ENCODE measurements at regions not wholly inside any gene's neighbourhood (a gene's known extent, or its start where the extent isn't known, plus 50 kb on each side); places are given as distances from the start of the nearest gene placed in this dataset.

DNA sequence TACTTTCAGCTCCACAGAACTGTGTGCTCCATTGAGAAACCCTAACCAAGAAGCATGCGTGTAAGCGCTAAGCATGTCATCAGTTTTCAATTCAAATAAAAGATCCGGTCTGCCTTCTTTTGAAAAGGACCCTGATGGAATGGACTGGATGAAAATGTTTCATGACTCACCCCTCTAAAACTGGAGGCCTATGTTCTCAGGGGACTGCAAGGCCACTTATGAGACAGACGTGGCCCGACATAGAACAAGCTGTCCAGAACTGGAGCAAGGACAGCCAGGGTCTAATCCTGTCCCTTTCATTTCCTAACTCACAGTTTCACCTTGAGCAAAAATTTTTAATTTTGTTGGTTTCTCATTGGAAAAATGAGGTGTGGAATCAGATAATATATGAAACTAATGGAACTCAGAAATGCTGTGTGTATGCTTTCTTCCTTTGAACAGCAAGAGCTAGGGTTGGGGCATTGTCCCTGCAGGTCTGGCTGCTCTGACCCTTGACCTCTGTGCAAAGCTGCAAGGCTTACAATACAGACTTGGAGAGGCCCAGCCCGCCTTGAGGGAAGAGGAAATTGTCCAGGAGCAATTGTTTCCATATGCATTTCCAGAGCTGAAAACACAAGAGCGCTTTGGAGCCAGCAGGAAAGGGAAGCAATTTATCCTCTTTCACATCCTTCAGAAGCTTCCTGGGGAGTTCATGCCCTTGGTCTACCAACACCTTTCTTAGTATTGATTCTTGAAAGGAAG, 553.4 kb upstream of the KLF12 start:
- DNase-seq (ENCODE audit: extremely low read depth, low read depth) = no peak
- H3K4me3 ChIP-seq (replicated peaks; ENCODE audit: low read depth, low read length) = no peak overlapping the region
- TF ChIP-seq CTCF (IDR thresholded peaks at IDR 0.05; ENCODE audit: low read depth, low read length, missing control alignments) = no peak

- DNase-seq (ENCODE audit: extremely low read depth, low read depth) = no peak
- TF ChIP-seq CTCF (IDR thresholded peaks at IDR 0.05; ENCODE audit: low read depth, low read length, missing control alignments) = no peak
- H3K4me3 ChIP-seq (replicated peaks; ENCODE audit: low read depth, low read length) = no peak overlapping the region
Observed at GRCh38 chr13:74683411-74683810, 549.2 kb upstream of the KLF12 start.

GRCh38 chr13:74682746-74683145, 548.5 kb upstream of the KLF12 start:
- H3K4me3 ChIP-seq (replicated peaks; ENCODE audit: low read depth, low read length) = no peak overlapping the region
- no peak for DNase-seq (ENCODE audit: extremely low read depth, low read depth)
- TF ChIP-seq CTCF (IDR thresholded peaks at IDR 0.05; ENCODE audit: low read depth, low read length, missing control alignments) = no peak

GRCh38 chr13:74681891-74682290, 547.7 kb upstream of the KLF12 start:
- H3K4me3 ChIP-seq (replicated peaks; ENCODE audit: low read depth, low read length) = no peak overlapping the region
- no peak for DNase-seq (ENCODE audit: extremely low read depth, low read depth)
- TF ChIP-seq CTCF (IDR thresholded peaks at IDR 0.05; ENCODE audit: low read depth, low read length, missing control alignments) = no peak

DNA sequence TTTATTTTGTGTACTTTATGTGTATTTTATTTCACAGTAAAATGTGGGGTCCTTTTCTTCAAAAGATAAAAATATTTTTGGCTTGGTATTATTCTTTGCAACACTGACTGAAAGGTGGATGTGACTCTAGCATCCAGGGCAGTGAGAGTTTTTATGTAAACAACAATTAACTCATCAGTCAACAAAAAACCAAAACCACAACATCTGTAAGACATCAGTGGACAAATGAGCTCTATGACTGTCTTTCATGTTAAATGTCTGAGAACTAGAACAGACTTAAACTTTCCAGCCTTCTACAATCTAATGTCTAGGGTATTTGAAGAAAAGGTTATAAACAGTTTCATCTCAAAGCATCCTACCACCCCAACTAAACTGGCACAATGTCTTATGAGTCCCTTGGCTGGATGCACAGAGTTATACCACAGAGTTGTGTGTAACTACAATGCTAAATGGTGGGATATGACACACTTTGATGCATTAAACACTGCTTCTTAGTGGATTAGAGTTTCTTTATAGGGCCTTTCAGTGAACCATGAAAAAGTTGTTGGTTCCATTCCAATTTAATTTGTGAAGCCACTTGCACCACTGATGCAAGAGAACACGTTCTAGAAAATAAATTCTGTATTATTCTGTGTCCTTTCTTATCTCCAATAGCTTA, 544.2 kb upstream of the KLF12 start:
- no peak for TF ChIP-seq CTCF (IDR thresholded peaks at IDR 0.05; ENCODE audit: low read depth, low read length, missing control alignments)
- DNase-seq (ENCODE audit: extremely low read depth, low read depth) = peak; percentile 17
- H3K4me3 ChIP-seq (replicated peaks; ENCODE audit: low read depth, low read length) = no peak overlapping the region

DNA sequence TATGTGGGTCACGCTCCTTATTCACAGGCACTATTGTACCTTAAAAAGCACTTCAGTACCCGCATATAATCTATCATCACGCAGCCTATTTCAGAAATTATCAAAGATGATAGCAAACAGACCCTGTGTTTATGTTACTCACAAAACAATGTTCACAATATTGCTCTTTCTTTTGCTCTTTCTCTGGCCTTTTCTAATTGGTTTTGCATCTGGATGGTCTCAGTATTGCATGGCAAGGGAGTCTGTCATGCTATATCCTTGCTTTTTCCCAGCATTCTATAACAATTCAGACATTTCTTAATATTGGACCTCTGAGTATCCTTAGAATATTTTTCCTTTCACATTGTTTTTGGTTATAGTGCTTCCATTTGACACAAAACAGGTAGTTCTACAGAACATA, 541.8 kb upstream of the KLF12 start:
- TF ChIP-seq CTCF (IDR thresholded peaks at IDR 0.05; ENCODE audit: low read depth, low read length, missing control alignments) = no peak
- no peak overlapping the region for H3K4me3 ChIP-seq (replicated peaks; ENCODE audit: low read depth, low read length)
- no peak for DNase-seq (ENCODE audit: extremely low read depth, low read depth)
